GM18517 (cell line): ENCODE measurements at regions not wholly inside any gene's neighbourhood (a gene's known extent, or its start where the extent isn't known, plus 50 kb on each side); places are given as distances from the start of the nearest gene placed in this dataset.
"Not testable (repeated sequence)": the region's sequence is repeated elsewhere in the genome, so short reads cannot be mapped to it uniquely, and the experiment has no call there.

Experiments used
- ATAC-seq: cut with Tn5 transposase; IDR thresholded peaks from one replicate; pipeline ENCODE4 v1.9.1; 2021; ENCODE audit warnings: mild to moderate bottlenecking, moderate library complexity; ENCODE audit not compliant: unreplicated experiment

GRCh38 chr10:105594296-105594695 is 953.2 kb downstream of the SORCS3 start:
- no peak for ATAC-seq

- no peak for ATAC-seq
These were observed 951.4 kb downstream of the SORCS3 start for GRCh38 chr10:105592468-105592867.

- ATAC-seq = no peak
These were observed 945.5 kb downstream of the SORCS3 start for GRCh38 chr10:105586451-105587098.

GRCh38 chr10:105585753-105586152 is 944.7 kb downstream of the SORCS3 start:
- ATAC-seq = no peak

GRCh38 chr10:105585171-105585570 is 944.1 kb downstream of the SORCS3 start:
- ATAC-seq = no peak

GRCh38 chr10:105579112-105579511 is 938.0 kb downstream of the SORCS3 start:
- no peak for ATAC-seq

GRCh38 chr10:105577865-105578607 is 936.9 kb downstream of the SORCS3 start:
- ATAC-seq = no peak

- no peak for ATAC-seq
These were observed 918.4 kb downstream of the SORCS3 start for GRCh38 chr10:105559333-105560097.

- not testable (repeated sequence) for ATAC-seq
These were observed 909.4 kb downstream of the SORCS3 start for GRCh38 chr10:105550453-105550852.

GRCh38 chr10:105549731-105550130 is 908.6 kb downstream of the SORCS3 start:
- ATAC-seq = no peak

GRCh38 chr10:105545101-105545500 is 904.0 kb downstream of the SORCS3 start:
- no peak for ATAC-seq

GRCh38 chr10:105540381-105540780 is 899.3 kb downstream of the SORCS3 start:
- ATAC-seq = no peak

GRCh38 chr10:105538874-105539273 is 897.8 kb downstream of the SORCS3 start:
- ATAC-seq = no peak

GRCh38 chr10:105535478-105535877 is 894.4 kb downstream of the SORCS3 start:
- ATAC-seq = no peak

- no peak for ATAC-seq
These were observed 893.0 kb downstream of the SORCS3 start for GRCh38 chr10:105534086-105534485.

GRCh38 chr10:105516511-105516910 is 875.4 kb downstream of the SORCS3 start:
- ATAC-seq = no peak

- no peak for ATAC-seq
These were observed 873.0 kb downstream of the SORCS3 start for GRCh38 chr10:105514106-105514505.

- ATAC-seq = no peak
These were observed 868.4 kb downstream of the SORCS3 start for GRCh38 chr10:105509517-105509916.

- ATAC-seq = no peak
These were observed 865.2 kb downstream of the SORCS3 start for GRCh38 chr10:105506262-105506661.

GRCh38 chr10:105503714-105504113 is 862.6 kb downstream of the SORCS3 start:
- no peak for ATAC-seq

GRCh38 chr10:105502058-105502457 is 861.0 kb downstream of the SORCS3 start:
- no peak for ATAC-seq

GRCh38 chr10:105494944-105495343 is 853.9 kb downstream of the SORCS3 start:
- ATAC-seq = no peak
